Motor neuron (in vitro differentiated cells): ENCODE measurements at regions not wholly inside any gene's neighbourhood (a gene's known extent, or its start where the extent isn't known, plus 50 kb on each side); places are given as distances from the start of the nearest gene placed in this dataset.

ENCODE experiments used
- ATAC-seq, 8 experiments: fragments of 200-7000 bp; cut with Tn5 transposase; replicated peaks in 6 of 8; 2 replicates each; pipeline ENCODE4 v1.8.0; 2021; ENCODE audit warnings: mild to moderate bottlenecking in 8 of 8, moderate library complexity in 8 of 8
- H3K27ac ChIP-seq, 2 donors: fragments of 250-450 bp; sonication (Bioruptor Pico); 2 replicates each; pipeline ENCODE4 v1.9.0; 2021; ENCODE audit warnings: antibody characterized with exemption in 2 of 2, mild to moderate bottlenecking in 2 of 2, moderate library complexity in 1 of 2
- H3K4me1 ChIP-seq, 2 donors: fragments of 250-450 bp; sonication (Bioruptor Pico); replicated peaks in 1 of 2; 2 replicates each; pipeline ENCODE4 v1.6.1; 2021; ENCODE audit warnings: antibody characterized with exemption in 2 of 2, mild to moderate bottlenecking in 2 of 2, moderate library complexity in 1 of 2
- H3K4me3 ChIP-seq, 5 donors: fragments of 250-450 bp; sonication (Bioruptor Pico); 2 replicates each; pipeline ENCODE4 v1.9.0; 2021; ENCODE audit warnings: antibody characterized with exemption in 5 of 5, mild to moderate bottlenecking in 5 of 5, moderate library complexity in 4 of 5
- WGBS, 10 experiments: fragments of 450-650 bp; shearing (Covaris generic); methylation state at CpG; one replicate each; pipeline ENCODE4 v1.0.0; 2022; 5-methylcytosine and 5-hydroxymethylcytosine counted together
- in situ Hi-C, 9 experiments: fragments of 400-800 bp; cut with MboI; loops; one replicate each; pipeline ENCODE4 v1.15.0; 2021; ENCODE audit warnings: low sequenced_read_pairs in 9 of 9, low pct_unique_long_range_greater_than_20kb in 2 of 9; ENCODE audit not compliant: unreplicated experiment in 9 of 9

- 0 to 100% (median 70%) methylated on average over 1 to 2 of the region's 2 CpGs; no CpG with 5 or more reads in 1 of the 10 experiments for WGBS, 10 experiments
- H3K27ac ChIP-seq = no peak overlapping the region
- no peaks in the 10 kb centered on the region for H3K4me1 ChIP-seq
- ATAC-seq = peak in 4 of 8 experiments; percentile 52 to 84 (median 56)
- in situ Hi-C loops = loop anchor here in 2 of 9 experiments (25.0 kb wide), 1 partner anchor 400 kb away; no protein-coding TSS in a partner anchor
- no peak overlapping the region for H3K4me3 ChIP-seq
These were observed 101.8 kb downstream of the NUFIP1 start for GRCh38 chr13:44887515-44887914.

DNA sequence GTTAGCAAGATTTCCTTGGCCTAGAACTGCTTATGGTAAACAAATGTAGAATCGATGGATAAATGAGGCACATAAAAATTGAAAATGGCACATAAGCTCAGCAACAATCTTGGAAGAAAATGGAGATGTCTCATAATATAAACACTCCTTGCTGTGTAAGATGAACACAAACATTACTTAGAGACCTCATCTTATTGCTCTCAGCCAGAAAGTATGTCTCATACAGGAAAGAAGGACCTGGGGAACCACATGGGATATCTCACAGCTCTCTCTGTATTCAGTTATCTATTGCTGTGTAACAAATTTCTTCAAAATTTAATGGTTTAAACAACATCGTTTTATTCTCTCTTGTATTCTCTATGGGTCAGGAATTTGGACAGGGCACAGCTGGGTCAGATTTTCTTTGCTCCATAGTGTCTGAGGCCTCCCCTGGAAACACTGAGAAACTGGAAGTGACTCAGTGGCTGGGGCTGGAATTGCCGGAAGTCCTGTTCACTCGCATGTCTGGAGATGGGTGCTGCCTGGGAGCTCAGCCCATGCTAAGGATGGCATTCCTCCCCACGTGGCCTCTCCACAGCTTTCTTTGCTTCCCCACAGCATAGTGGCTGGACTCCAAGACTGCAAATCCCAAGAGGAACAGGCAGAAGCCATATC lies 105.1 kb downstream of the NUFIP1 start:
- 38 to 100% (median 83%) methylated on average over 1 to 4 of the region's 5 CpGs; no CpG with 5 or more reads in 1 of the 10 experiments for WGBS, 10 experiments
- Histone ChIP-seq H3K27ac (no peak overlapping the region), H3K4me1 (no peaks in the 10 kb centered on the region), H3K4me3 (no peak overlapping the region)
- in situ Hi-C loops = loop anchor here in 2 of 9 experiments (25.0 kb wide), 1 partner anchor 397 kb away; no protein-coding TSS in a partner anchor
- ATAC-seq = peak in 3 of 8 experiments; percentile 40 to 63 (median 62)

DNA sequence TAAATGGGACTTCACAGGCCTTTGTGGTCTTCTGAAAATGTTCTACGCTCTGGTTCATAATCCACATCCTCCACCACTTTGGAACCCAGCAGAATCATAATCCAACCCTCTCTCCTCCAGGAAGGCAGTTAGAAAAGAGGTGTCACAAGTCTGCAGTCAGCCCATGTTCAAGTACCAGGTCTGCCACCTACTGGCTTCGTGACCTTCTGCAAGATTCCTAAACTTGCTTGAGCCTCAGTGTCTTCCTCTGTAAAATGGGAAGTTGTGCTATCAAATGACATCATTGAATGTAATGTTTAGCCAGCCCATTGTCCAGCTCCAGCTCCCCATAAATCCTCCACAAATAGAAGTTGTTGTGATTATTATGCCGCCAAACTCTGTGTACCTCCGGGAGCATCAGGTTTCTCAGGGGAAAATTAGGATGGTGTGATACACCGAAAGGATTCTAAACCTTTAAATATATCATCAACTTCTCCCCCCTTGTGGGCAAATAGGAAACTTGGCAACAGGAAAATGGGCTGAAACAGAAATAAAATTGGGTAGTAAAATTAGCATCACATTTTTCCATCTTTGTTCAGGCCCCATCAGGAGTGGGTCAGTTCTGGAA lies 109.7 kb downstream of the NUFIP1 start:
- Histone ChIP-seq H3K27ac (no peak overlapping the region), H3K4me3 (no peak overlapping the region), H3K4me1 (no peaks in the 10 kb centered on the region)
- in situ Hi-C loops = loop anchor here in 2 of 9 experiments (25.0 kb wide), 1 partner anchor 392 kb away; no protein-coding TSS in a partner anchor
- peak in 2 of 8 experiments; percentile 63 to 68 for ATAC-seq
- WGBS, 10 experiments = 83 to 100% (median 89%) methylated on average over 1 to 5 of the region's 5 CpGs; no CpG with 5 or more reads in 4 of the 10 experiments

DNA sequence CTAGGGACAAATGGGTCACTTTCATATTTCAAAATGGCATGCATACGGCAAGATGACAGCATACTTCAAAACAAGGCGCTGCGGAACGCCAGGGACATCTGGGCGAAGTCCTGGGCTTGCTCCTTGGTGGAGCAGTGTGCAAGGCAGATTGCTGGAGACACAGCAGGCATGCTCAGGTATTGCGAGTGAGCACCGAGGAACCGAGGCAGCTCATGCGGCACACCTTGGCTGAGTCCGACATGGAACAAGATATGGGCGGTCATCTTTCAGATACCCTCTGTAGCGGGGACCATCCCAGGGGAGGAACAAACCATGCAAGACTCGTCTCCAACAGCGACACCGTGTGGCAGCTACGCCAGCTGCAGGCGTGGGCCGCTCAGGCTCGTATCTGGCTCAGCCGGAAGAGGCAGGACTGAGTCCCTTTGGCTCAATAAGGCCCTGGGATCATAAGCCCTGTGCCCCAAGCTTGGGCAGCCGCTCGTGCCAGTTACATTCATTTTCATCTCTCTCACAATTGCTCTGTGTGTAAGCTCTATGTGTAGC lies 112.4 kb downstream of the NUFIP1 start:
- Histone ChIP-seq H3K4me1 (no peaks in the 10 kb centered on the region), H3K27ac (no peak overlapping the region), H3K4me3 (no peak overlapping the region)
- 60 to 100% (median 90%) methylated on average over 2 to 8 of the region's 22 CpGs; no CpG with 5 or more reads in 4 of the 10 experiments for WGBS, 10 experiments
- ATAC-seq = no peak
- in situ Hi-C loops = loop anchor here in 2 of 9 experiments (25.0 kb wide), 1 partner anchor 390 kb away; no protein-coding TSS in a partner anchor

DNA sequence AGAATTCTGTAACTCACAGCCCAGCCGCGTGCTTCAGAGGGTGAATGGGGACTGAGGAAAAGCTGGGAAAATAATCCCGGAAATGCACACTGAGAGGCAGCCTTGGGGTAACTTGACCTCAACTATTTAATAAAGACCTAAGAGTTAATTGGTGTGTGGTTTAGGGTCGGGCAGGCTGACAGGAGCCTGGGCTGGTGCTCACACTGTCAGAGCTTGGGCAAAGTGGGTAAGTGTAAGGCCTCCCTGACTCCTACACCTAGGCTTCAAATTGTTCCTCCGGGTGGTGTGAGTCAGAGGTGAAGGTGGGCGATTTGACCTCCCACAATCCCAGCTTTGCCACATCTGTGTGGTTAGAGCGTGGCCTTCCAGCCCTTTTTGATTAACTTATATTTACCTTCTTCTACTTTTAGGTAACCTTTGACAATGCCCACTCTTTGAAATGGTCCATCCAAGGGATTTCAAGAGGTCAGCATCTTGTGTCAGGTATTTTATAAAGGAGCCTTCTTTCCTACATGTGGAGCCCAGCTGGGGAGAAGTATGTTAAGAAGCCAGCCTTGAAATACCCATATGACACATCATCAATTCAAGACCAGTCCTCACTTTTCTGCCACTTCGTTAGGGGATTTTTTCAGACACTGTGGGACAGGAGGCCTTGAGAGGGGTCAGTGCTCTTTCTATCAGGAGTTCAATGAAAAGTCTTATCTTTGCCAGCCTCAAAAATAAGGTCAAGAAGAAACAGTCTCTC lies 114.2 kb downstream of the NUFIP1 start:
- Histone ChIP-seq H3K4me1 (no peaks in the 10 kb centered on the region), H3K4me3 (no peak overlapping the region), H3K27ac (no peak overlapping the region)
- no peak for ATAC-seq
- in situ Hi-C loops = loop anchor here in 2 of 9 experiments (25.0 kb wide), 1 partner anchor 388 kb away; no protein-coding TSS in a partner anchor
- WGBS, 10 experiments = 50 to 87% (median 74%) methylated on average over 1 to 8 of the region's 8 CpGs

- WGBS, 10 experiments = 40 to 100% (median 83%) methylated on average over 1 to 7 of the region's 8 CpGs; no CpG with 5 or more reads in 3 of the 10 experiments
- no peak overlapping the region for H3K4me3 ChIP-seq
- H3K4me1 ChIP-seq = no peaks in the 10 kb centered on the region
- no peak for ATAC-seq
- no peak overlapping the region for H3K27ac ChIP-seq
- in situ Hi-C loops = no loop called here
These were observed 115.1 kb downstream of the NUFIP1 start for GRCh38 chr13:44874176-44874575.

GRCh38 chr13:44873461-44873860 lies 115.8 kb downstream of the NUFIP1 start:
- WGBS, 10 experiments = 70 to 100% (median 87%) methylated on average over 2 to 4 of the region's 8 CpGs; no CpG with 5 or more reads in 4 of the 10 experiments
- ATAC-seq = no peak
- Histone ChIP-seq H3K27ac (no peak overlapping the region), H3K4me3 (no peak overlapping the region), H3K4me1 (no peaks in the 10 kb centered on the region)
- in situ Hi-C loops = no loop called here

DNA sequence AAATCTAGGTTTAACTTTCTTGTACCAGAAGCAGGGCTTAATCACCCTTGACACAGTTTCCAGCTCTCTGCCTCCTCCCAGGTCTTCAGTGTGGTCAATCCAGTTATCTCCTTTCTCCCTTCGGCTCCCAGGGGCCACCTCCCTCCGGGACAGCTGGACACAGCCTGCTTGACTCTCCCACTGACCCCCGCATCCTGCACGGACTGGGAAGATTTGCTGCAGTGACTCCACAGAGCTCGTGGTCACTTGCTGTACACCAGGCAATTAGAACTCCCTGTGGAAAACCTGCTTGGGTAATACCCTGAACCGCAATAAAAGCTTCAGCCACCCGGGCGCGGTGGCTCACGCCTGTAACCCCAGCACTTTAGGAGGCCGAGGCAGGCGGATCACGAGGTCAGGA lies 116.5 kb downstream of the NUFIP1 start:
- no peak overlapping the region for H3K27ac ChIP-seq
- ATAC-seq = no peak
- no peak overlapping the region for H3K4me3 ChIP-seq
- in situ Hi-C loops = no loop called here
- H3K4me1 ChIP-seq = no peaks in the 10 kb centered on the region
- WGBS, 10 experiments = 25 to 100% (median 92%) methylated on average over 2 to 11 of the region's 13 CpGs; no CpG with 5 or more reads in 4 of the 10 experiments

- peak in 1 of 8 experiments; percentile 24 for ATAC-seq
- Histone ChIP-seq H3K4me1 (no peaks in the 10 kb centered on the region), H3K4me3 (no peak overlapping the region), H3K27ac (no peak overlapping the region)
- in situ Hi-C loops = no loop called here
- WGBS, 10 experiments = 30 to 100% (median 80%) methylated on average over 1 to 5 of the region's 6 CpGs; no CpG with 5 or more reads in 4 of the 10 experiments
These were observed 118.8 kb downstream of the NUFIP1 start for GRCh38 chr13:44870456-44870929.

DNA sequence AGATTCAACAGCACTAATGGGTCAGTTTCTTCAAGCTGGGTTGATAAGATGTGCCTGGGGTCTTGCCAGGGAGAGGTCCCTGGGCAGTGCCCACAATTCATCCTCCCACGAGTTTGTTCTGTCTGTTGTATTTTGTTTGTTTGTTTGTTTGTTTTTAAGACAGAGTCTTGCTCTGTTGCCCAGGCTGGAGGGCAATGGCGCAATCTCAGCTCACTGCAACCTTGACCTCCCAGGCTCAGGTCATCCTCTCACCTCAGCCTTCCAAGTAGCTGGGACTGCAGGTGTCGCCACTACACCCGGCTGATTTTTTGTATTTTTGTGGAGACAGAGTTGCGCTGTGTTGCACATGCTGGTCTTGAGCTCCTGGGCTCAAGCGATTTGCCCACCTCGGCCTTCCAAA lies 120.1 kb downstream of the NUFIP1 start:
- no peak for ATAC-seq
- Histone ChIP-seq H3K27ac (no peak overlapping the region), H3K4me1 (no peaks in the 10 kb centered on the region), H3K4me3 (no peak overlapping the region)
- 76 to 100% (median 87%) methylated on average over 1 to 5 of the region's 7 CpGs; no CpG with 5 or more reads in 4 of the 10 experiments for WGBS, 10 experiments
- in situ Hi-C loops = no loop called here

- no peak overlapping the region for H3K4me3 ChIP-seq
- H3K27ac ChIP-seq = no peak overlapping the region
- no peaks in the 10 kb centered on the region for H3K4me1 ChIP-seq
- in situ Hi-C loops = no loop called here
- no peak for ATAC-seq
- WGBS, 10 experiments = 60 to 89% (median 83%) methylated on average over 1 to 3 of the region's 3 CpGs; no CpG with 5 or more reads in 4 of the 10 experiments
These were observed 120.9 kb downstream of the NUFIP1 start for GRCh38 chr13:44868397-44868796.

GRCh38 chr13:44867825-44868224 lies 121.4 kb downstream of the NUFIP1 start:
- Histone ChIP-seq H3K4me1 (no peaks in the 10 kb centered on the region), H3K27ac (no peak overlapping the region), H3K4me3 (no peak overlapping the region)
- 27 to 100% (median 74%) methylated on average over 1 to 7 of the region's 9 CpGs for WGBS, 10 experiments
- in situ Hi-C loops = no loop called here
- no peak for ATAC-seq
